Spleen (tissue), 7 donors: ENCODE measurements at regions not wholly inside any gene's neighbourhood (a gene's known extent, or its start where the extent isn't known, plus 50 kb on each side); places are given as distances from the start of the nearest gene placed in this dataset.

Experiments
- CTCF ChIP-seq, 11 experiments: fragments of 200-600 bp in 7 of 11; fragments of 450-650 bp in 4 of 11; sonication (generic) in 4 of 11; IDR thresholded peaks in 8 of 11; conservative IDR thresholded peaks in 3 of 11; 1 replicate in 7 of 11; 2 replicates in 4 of 11; pipeline versions ENCODE4 v1.4.0 to v1.8.0; 2016 to 2021; ENCODE audit warnings: antibody characterized with exemption in 11 of 11, inconsistent platforms in 4 of 11, mild to moderate bottlenecking in 1 of 11
- POLR2A ChIP-seq, 3 donors: fragments of 450-650 bp; IDR thresholded peaks; one replicate each; pipeline ENCODE4 v1.5.1; 2017; ENCODE audit warnings: antibody characterized with exemption in 3 of 3, mild to moderate bottlenecking in 1 of 3
- POLR2AphosphoS5 ChIP-seq, 3 donors: sonication (generic); formaldehyde crosslinking; IDR thresholded peaks; one replicate each; pipeline ENCODE4 v1.5.1; 2017; ENCODE audit warnings: antibody characterized with exemption in 3 of 3
- donor health status: DM: no; HTN: no; CAD: no; lungs with moderate emphysema.
- donor health status: DM: no; HTN: no; CAD: no.
- donor health status: DM: no; HTN: no; CAD: no.

DNA sequence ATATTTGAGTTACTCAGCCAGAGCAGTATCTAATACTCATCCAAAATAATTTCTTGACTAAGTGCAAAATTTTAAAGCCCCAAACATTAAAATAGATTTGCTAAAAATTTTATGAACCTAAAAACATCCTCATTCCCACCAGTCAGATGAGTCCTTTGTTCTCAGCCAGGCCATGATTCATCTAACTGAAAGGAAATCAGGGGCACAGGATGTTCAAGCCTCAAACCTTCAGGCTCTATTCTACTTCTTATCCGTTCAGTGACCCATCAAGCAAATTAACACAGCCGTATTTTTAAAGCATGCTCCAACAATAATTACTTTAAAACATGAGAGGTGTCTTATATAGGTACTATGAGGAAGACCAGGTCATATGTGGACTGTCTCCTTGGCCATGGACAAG, 176.5 kb upstream of the MON1B start:
- TF ChIP-seq POLR2AphosphoS5 (IDR thresholded peaks at IDR 0.05) (no peak), POLR2A (IDR thresholded peaks at IDR 0.05) (no peak), CTCF (IDR thresholded peaks at IDR 0.05 in 8 of 11, conservative IDR thresholded peaks at IDR 0.05 in 3 of 11) (no peak)
